HG02884 (cell line): ENCODE measurements at regions not wholly inside any gene's neighbourhood (a gene's known extent, or its start where the extent isn't known, plus 50 kb on each side); places are given as distances from the start of the nearest gene placed in this dataset.
"Not testable (repeated sequence)": the region's sequence is repeated elsewhere in the genome, so short reads cannot be mapped to it uniquely, and the experiment has no call there.

Experiments
- ATAC-seq: cut with Tn5 transposase; IDR thresholded peaks from one replicate; pipeline ENCODE4 v1.9.1; 2021; ENCODE audit warnings: mild to moderate bottlenecking, moderate library complexity; ENCODE audit not compliant: unreplicated experiment

DNA sequence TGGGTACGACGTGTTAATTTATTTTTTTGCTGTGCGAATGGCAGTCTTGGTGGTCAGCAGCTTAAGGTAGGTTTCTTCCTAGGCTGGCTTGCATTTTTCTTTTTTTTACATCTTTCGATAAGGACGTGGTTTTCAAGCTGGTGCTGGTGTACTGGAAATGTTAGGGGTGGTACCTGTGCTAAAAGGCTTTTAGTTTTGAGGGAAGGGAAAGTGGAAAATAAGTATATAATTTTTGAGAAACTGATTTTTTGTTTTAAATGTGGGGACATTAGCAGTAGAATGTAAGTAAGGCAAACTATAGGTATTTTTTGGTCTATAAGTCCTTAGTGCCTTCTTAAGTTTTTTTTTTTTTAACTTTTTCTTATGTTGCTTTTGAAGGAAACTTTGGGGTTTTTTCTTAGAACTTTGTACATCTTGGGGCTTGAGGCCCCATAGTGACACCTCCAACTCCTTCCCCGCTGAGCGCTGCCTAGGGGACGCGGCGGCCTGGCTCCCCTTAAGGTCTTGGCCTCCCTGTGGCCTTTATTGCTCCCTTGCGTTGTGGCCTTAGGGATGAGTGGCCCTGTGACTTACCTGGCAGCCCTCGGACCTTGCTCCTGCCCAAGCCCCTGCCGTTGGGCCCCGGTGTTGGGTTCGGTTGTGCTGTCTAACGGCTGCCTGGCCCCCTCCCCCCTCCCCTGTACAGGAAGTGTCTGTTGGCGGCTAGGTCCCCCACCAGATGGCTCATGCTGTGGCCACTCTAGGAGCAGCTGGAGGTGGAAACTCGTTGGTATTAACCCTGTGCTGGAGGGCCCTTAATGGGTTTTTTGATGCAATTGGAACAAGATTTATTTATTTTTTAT is 88.0 kb upstream of the RPRML start:
- peak; percentile 73 for ATAC-seq

DNA sequence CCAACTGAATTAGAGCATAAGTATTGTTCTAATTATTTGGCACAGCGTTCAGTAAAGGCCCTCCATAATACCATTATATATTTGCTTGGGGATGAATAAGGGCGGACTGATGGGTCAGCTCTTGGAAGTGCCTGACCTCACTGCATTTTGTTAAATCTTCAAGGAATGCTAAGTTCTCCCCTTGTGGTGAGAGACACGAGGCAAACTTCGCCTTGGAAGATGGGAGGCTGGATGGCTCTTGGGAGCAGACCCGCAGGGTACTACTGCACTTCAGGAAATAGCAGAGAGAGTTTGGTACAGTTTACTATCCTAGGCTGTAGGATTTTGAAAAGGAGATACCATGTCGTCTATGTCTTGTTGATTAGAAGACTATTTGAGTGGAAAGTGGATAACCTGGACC is 87.0 kb upstream of the RPRML start:
- no peak for ATAC-seq

DNA sequence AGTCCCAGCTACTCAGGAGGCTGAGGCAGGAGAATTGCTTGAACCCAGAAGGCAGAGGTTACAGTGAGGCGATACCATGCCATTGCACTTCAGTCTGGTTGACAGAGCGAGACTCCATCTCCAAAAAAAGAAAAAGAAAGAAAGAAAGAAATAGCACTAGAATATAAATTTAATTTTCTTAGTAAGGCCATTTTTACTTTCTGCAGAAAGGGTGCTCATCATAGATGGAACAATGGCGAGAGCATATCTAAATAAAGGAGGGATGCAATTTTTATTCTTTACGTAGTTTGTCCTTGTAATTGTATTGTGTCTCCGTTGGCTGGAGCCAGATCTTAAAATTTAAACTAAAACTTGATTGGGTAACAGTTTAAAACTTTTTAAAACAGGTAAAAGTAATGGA is 85.6 kb upstream of the RPRML start:
- no peak for ATAC-seq

DNA sequence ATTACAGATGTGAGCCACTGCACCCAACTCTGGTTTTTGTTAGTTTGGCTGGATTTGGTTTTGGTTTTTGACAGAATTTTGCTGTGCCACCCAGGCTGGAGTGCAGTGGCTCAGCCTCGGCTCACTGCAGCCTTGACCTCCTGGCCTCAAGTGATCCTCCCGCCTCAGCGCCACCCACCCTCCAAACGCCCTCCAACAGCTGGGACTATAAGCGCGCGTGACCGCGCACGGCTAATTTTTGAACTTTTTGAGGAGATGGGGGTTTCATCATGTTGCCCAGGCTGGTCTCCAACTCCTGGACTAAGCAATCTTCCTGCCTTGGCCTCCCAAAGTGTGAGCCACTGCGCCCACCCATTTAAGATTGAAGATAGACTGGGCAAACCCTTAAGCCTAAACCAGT is 84.4 kb upstream of the RPRML start:
- no peak for ATAC-seq

GRCh38 chr17:47062851-47063250 is 83.8 kb upstream of the RPRML start:
- ATAC-seq, result not testable (repeated sequence)

GRCh38 chr17:47060005-47060404 is 81.0 kb upstream of the RPRML start:
- ATAC-seq, result not testable (repeated sequence)

DNA sequence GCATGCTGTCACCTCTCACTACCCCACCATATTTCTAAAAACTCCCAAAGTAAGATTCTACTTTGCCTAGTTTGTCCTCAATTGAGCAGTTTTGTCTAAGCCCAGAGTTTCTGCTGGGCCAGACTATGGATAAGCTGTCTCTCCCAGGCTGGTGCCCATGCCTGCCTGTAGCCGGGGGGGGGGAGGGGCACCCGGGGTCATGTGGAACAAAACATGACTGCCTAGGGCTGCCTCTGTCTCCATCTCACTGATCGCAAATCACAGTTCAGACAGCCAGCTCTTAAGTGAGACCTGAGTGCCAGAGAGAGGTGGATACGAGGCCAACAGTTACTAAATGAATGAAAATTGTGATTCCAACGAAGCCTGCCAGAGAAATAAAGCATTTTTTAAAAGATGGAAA is 78.8 kb upstream of the RPRML start:
- no peak for ATAC-seq

GRCh38 chr17:47057279-47057678 is 78.2 kb upstream of the RPRML start:
- not testable (repeated sequence) for ATAC-seq

DNA sequence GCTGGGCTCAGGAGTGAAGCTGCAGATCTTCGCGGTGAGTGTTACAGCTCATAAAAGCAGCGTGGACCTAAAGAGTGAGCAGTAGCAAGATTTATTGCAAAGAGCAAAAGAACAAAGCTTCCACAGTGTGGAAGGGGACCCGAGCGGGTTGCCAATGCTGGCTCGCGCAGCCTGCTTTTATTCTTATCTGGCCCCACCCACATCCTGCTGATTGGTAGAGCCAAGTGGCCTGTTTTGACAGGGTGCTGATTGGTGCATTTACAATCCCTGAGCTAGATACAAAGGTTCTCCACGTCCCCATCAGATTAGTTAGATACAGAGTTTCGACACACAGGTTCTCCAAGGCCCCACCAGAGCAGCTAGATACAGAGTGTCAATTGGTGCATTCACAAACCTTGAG is 77.6 kb upstream of the RPRML start:
- not testable (repeated sequence) for ATAC-seq
